ENCODE measurements at regions not wholly inside any gene's neighbourhood (a gene's known extent, or its start where the extent isn't known, plus 50 kb on each side); places are given as distances from the start of the nearest gene placed in this dataset.
"Not testable (repeated sequence)": the region's sequence is repeated elsewhere in the genome, so short reads cannot be mapped to it uniquely, and the experiment has no call there.

DNA sequence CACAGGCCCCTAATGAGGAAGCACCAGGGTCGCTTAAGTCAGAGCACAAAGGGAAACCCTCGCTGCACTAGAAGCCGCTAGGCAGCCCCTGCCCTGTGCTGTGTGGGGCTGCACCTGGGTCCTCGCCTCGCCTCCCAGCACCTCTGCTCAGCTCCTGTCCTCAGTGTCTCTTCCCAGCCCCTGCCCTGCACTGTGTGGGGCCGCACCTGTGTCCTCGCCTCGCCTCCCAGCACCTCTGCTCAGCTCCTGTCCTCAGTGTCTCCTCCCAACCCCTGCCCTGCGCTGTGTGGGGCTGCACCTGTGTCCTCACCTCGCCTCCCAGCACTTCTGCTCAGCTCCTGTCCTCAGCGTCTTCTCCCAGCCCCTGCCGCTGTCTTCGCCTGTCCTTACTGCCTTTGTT lies 342.8 kb downstream of the EIPR1 start:
- H3K9me3 ChIP-seq: no peaks in the 10 kb centered on the region
- H3K4me3 ChIP-seq: no peak overlapping the region
- TF ChIP-seq, protein P1, sequence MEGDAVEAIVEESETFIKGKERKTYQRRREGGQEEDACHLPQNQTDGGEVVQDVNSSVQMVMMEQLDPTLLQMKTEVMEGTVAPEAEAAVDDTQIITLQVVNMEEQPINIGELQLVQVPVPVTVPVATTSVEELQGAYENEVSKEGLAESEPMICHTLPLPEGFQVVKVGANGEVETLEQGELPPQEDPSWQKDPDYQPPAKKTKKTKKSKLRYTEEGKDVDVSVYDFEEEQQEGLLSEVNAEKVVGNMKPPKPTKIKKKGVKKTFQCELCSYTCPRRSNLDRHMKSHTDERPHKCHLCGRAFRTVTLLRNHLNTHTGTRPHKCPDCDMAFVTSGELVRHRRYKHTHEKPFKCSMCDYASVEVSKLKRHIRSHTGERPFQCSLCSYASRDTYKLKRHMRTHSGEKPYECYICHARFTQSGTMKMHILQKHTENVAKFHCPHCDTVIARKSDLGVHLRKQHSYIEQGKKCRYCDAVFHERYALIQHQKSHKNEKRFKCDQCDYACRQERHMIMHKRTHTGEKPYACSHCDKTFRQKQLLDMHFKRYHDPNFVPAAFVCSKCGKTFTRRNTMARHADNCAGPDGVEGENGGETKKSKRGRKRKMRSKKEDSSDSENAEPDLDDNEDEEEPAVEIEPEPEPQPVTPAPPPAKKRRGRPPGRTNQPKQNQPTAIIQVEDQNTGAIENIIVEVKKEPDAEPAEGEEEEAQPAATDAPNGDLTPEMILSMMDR (IDR thresholded peaks at IDR 0.05): no peak
- TF ChIP-seq POLR2A (IDR thresholded peaks at IDR 0.05): no peak
- H3K4me1 ChIP-seq: no peaks in the 10 kb centered on the region
- H3K36me3 ChIP-seq: no peaks in the 10 kb centered on the region
- 75 to 82% methylated on average over 11 to 13 of the region's 13 CpGs for WGBS, 2 donors
- peaks cover 0 to 6% (median 0%) of the 10 kb centered on the region in 4 donors for H3K27me3 ChIP-seq
- no peak overlapping the region for H3K27ac ChIP-seq
- DNase-seq: no peak
- intact Hi-C loops (cut with DNase I): no loop called here

DNA sequence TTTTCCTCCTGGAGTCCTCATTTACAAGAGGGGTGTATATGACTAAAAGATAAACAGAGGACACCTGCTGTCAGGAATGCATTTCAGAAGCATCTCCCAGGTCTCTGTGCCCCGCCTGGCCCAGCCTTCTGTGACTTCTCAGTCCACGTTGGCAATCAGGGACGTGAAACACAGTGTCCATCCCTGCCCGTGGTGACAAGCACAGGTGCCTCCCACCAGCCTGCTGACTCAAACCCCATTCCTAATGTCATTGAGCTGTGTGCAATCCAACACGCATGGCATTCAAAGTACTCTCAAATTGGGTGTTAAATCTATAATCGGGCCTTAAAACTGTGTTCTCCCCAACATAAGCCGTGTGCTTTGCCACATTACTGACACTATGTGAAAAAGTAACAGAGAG lies 343.2 kb downstream of the EIPR1 start:
- TF ChIP-seq, protein P1 (IDR thresholded peaks at IDR 0.05): no peak
- no peak for TF ChIP-seq POLR2A (IDR thresholded peaks at IDR 0.05)
- Histone ChIP-seq H3K27ac (no peak overlapping the region), H3K4me3 (no peak overlapping the region), H3K36me3 (no peaks in the 10 kb centered on the region), H3K9me3 (no peaks in the 10 kb centered on the region), H3K27me3 (peaks cover 0 to 2% (median 0%) of the 10 kb centered on the region in 4 donors), H3K4me1 (no peaks in the 10 kb centered on the region)
- intact Hi-C loops (cut with DNase I): no loop called here
- no peak for DNase-seq
- 58 to 65% methylated on average over 6 to 7 of the region's 7 CpGs for WGBS, 2 donors

DNA sequence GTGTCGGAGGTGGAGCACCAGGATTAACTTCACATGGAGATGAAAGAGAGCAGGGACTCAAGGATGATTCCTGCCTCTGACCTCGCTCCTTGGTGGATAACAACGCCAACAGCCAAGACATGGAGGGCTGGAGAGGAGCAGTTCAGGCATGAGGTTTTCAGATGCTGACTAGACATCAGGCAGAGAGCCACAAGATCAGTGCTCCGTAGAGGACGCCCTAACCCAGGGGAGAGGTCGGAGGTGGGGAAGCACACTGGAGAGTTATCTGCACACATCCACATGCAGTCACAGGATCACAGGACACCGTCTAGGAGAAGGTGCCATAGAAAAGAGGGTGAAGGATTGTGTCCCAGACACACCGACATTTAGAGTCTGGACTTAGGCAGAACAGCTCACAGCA lies 344.3 kb downstream of the EIPR1 start:
- 74 to 83% methylated on average over 8 of the region's 8 CpGs for WGBS, 2 donors
- H3K36me3 ChIP-seq: no peaks in the 10 kb centered on the region
- no peak for DNase-seq
- no peaks in the 10 kb centered on the region for H3K9me3 ChIP-seq
- intact Hi-C loops (cut with DNase I): no loop called here
- H3K4me3 ChIP-seq: no peak overlapping the region
- no peak overlapping the region for H3K27ac ChIP-seq
- H3K27me3 ChIP-seq: no peaks in the 10 kb centered on the region
- no peak for TF ChIP-seq POLR2A (IDR thresholded peaks at IDR 0.05)
- TF ChIP-seq, protein P1 (IDR thresholded peaks at IDR 0.05): no peak
- no peaks in the 10 kb centered on the region for H3K4me1 ChIP-seq

DNA sequence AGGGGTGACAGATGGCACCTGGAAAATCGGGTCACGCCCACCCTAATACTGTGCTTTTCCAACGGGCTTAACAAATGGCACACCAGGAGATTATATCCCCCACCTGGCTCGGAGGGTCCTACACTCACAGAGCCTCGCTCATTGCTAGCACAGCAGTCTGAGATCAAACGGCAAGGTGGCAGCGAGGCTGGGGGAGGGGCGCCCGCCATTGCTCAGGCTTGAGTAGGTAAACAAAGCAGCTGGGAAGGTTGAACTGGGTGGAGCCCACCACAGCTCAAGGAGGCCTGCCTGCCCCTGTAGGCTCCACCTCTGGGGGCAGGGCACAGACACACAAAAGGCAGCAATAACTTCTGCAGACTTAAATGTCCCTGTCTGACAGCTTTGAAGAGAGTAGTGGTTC lies 346.8 kb downstream of the EIPR1 start:
- 92% methylated on average over 6 of the region's 9 CpGs; no CpG with 5 or more reads in 1 of the 2 donors for WGBS, 2 donors
- not testable (repeated sequence) for H3K36me3 ChIP-seq

DNA sequence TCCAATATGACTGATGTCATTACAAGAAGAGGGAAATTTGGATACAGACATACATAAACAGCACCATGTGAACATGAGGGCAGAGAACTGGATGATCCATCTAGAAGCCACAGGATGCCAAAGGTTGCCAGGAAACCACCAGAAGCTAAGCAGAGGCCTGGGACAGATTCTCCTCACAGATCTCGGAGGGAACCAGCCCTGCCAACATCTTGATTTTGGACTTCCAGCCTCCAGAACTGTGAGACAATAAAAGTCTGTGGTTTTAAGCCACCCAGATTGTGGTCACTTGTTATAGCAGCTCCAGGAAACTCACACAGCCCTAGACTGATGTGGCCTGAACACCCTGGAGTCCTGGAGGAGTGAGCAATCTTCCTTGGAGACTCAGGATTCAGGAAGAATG lies 351.6 kb downstream of the EIPR1 start:
- no peaks in the 10 kb centered on the region for H3K4me1 ChIP-seq
- DNase-seq: no peak
- 44% methylated on average over 1 of the region's 1 CpG; no CpG with 5 or more reads in 1 of the 2 donors for WGBS, 2 donors

More for the DNA sequence above, 346.8 kb downstream of the EIPR1 start:
- H3K9me3 ChIP-seq; intact Hi-C loops (cut with DNase I); H3K4me3 ChIP-seq; H3K27me3 ChIP-seq; H3K4me1 ChIP-seq; H3K27ac ChIP-seq; DNase-seq: not testable (repeated sequence)

More for the DNA sequence above, 351.6 kb downstream of the EIPR1 start:
- H3K27me3 ChIP-seq: no peaks in the 10 kb centered on the region
- no peaks in the 10 kb centered on the region for H3K36me3 ChIP-seq
- H3K4me3 ChIP-seq: no peak overlapping the region
- TF ChIP-seq POLR2A (IDR thresholded peaks at IDR 0.05): no peak
- TF ChIP-seq, protein P1 (IDR thresholded peaks at IDR 0.05): no peak
- no peaks in the 10 kb centered on the region for H3K9me3 ChIP-seq
- H3K27ac ChIP-seq: no peak overlapping the region
- intact Hi-C loops (cut with DNase I): no loop called here
